ENCODE measurements at regions not wholly inside any gene's neighbourhood (a gene's known extent, or its start where the extent isn't known, plus 50 kb on each side); places are given as distances from the start of the nearest gene placed in this dataset.

DNA sequence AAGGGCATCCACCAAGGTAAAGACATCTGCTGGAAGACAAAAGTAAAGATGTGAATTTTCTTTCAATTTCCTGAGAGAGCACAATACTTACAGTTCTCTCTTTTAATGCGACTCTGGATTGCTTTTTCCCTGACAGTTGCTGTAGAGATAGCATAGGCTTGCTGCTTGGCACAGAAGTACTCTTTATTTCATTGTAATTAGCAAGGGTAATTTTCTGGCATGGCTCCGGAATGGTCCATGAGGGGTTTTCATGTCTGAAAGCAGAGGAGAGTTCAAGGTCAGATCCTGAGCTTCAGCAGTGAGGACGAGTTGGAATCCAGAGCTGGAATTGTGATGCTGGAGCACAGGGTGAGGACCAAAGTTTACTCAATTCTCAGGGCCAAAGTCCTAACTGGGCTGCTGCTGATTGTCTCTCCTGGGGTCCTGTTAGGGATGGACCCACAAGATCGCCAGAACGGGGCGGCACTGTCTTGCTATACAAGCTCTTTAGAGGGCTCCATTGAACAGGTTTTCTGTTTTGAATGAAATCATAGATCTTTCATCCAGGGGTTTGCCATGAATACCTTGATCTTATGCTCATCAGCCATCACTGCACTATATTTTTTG is 190.0 kb upstream of the MKI67 start:
- DNase-seq (ENCODE audit: low read depth in 2 of 2), result no peak

DNA sequence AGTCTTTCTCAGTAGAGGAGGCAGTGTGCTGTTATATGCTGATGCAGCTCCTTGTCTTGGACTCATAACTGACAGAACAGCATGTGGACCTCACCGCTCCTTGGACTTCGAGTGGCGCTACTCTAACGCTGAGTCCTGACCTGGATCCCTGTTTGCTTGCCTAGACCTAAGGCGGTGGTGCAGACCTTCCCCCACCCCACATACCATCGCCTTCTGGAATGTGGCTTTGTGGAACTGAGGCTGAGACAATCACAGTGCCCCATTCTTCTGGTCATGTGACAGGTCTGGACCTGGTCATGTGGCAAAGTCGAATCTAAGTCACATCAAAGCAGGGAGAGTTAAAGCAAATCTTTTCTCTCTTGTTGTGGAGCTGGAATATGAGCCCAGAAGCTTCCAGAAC is 190.7 kb upstream of the MKI67 start:
- DNase-seq (ENCODE audit: low read depth in 2 of 2), result no peak

DNA sequence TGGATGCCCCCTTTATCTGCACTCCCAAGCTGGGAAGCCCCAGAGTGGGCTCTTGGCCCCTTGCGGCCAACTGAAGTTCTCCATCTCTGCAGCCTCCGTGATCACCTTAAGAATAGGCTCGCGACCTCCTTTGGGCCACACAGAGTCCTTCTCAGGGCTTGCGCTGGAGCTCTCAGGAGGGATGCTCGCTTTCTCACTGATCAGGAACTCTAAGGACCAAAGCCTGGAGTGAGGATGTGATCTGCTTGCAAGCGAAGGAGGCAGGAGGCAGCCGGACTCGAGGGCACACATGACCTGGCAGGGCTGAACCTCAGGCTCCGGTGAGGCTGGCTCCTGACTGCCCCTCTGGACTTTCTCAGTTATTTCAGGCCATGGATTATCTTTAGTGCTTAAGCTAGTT is 192.1 kb upstream of the MKI67 start:
- no peak for DNase-seq (ENCODE audit: low read depth in 2 of 2)

DNA sequence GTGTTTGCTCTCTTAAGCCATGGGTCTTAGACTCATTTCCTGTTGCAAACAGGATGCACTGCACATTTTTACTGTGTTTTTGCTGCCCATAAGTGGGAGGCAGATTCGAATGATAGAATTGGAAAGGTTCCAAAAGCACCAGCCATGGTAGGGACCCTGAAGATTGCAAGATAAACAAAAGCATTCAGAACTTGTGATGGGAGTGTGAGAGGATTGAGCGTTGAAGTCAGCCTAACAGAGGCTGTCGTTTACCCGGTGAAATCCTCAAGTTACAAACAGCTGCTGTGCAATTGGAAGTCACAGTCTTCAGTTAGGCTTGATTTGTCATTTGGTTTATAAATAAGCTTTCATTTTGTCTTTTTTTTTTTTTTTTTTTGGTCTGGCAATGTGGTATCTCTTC is 192.7 kb upstream of the MKI67 start:
- DNase-seq (ENCODE audit: low read depth in 2 of 2), result no peak

DNA sequence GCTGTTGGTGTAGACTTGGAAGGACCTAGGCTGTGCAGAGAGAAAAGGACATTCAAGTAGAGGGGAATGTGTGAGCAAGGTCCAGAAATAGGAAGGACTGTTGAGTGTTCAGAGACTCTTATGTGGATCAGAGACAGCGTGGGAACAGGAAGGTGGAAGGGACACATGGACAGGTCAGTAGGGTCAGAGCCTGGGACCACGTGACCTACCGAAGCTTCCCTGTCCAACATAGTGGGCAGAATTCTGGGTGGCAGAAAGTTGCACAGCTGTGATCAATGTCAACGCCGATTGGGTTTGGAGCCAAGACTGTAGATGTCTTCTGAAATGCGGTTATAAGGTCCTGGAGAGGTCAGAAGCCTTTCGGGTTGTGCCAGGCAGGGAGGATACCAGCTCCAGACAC is 195.9 kb upstream of the MKI67 start:
- no peak for DNase-seq (ENCODE audit: low read depth in 2 of 2)

DNA sequence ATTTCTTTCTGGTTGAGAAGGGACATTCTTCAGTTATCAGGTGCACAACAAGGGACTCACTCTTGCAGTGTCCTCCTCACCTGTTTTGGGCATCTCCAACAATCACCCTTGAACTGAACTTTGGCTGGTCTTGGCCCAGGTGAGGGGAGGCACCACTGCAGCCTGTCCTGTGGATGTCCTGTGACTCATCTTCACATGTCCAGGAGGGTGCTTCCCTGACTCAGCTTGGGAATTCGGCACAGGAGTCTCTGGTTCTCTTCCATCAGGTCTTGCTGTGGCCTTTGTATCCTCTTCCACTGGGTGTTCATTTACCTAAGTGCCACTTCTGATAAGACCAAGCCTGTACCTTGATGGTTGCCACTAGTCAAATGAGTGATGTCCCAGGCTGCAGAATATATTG is 196.7 kb upstream of the MKI67 start:
- no peak for DNase-seq (ENCODE audit: low read depth in 2 of 2)

DNA sequence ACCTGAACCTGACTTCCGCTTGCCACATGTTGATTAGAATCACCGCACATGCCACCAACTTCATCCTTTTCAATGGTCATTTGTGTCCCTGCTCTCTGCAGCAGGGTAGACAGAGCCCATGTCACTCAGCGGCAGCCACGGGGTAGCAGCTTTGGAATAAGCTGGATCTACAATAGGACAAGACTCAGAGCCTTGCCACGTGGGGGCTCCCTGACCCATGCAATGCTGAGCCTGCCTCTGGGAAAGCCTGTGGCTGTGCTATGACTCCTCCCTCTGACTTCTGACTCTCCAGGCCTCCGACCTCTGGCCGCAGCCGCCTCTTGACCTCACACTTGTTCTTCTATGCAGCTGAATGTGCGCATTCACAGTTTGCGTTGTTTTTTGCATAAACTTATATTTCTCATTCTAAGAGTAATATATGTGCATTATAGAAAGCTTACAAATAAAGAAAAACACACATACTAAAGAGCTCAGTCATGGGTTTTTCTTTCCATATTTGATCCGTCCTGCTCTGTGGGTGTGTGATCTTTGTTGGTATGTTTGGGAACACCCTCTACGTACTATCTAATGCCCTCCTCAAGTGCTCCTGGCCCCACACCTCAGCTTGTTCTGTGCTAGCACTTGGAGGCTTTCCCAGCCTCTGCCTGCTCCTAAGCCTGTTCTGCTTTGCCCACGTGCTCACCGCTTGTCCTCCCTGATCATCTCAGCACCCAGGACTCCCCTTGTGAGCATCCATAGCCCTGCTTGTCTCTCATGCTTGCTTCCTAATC is 198.0 kb upstream of the MKI67 start:
- no peak for DNase-seq (ENCODE audit: low read depth in 2 of 2)

DNA sequence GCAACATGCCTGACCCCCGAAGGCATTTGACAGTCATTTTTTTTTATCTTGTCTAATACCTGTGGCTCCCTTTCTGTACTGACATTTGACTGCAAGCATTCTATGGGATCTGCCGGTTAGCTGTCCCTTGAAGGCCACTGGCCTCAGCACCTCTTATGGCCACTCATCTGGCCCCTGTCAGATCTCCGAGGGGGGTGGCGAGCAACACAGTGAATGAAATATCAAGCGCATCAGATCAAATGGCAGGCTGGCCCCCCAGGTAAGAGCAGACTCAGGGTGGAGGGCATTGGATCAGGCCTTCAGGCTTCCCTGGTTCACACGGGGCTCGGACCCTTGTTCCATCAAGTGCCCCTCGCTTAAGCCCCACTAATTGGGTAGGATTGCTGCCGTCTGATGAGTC is 199.6 kb upstream of the MKI67 start:
- DNase-seq (ENCODE audit: low read depth in 2 of 2), result no peak

DNA sequence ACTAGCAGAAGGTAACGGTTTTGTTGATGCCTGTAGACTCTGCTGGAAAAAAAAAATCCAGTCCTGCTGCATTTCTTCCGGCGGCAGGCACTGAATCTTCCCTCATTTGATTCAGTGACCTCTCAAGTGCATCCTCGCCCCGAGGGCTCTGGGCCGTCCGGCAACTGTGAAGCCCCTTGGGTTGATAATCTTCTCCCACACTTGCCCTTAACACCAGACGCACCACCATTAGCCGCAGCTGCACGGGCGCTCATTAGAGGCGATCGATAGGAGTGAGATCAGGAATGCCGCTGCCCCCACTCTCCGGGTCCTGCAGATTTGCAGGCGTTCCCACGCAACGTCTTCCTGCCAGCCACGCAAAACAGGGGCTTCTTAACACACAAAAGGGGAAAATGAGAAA is 200.0 kb upstream of the MKI67 start:
- no peak for DNase-seq (ENCODE audit: low read depth in 2 of 2)

DNA sequence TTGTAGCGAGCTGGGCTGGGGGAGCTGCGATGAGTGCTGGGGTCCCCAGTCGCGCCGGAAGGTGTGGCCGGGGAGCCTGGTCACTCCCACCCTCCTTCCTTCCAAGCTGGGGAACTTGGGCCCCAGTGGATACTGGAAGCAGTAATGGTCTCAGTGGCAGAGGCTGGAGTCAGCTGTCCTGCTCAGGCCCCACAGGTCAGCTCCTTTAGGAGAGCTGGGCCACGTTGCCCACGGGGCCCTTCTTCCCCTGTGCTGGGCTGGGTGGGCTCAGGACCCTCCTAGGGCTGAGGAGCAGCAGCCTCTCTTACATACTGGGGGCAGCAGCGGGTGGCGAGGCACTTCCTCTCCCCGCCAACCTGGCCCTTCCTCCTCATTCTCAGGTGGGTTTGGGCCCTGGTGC is 200.6 kb upstream of the MKI67 start:
- no peak for DNase-seq (ENCODE audit: low read depth in 2 of 2)

DNA sequence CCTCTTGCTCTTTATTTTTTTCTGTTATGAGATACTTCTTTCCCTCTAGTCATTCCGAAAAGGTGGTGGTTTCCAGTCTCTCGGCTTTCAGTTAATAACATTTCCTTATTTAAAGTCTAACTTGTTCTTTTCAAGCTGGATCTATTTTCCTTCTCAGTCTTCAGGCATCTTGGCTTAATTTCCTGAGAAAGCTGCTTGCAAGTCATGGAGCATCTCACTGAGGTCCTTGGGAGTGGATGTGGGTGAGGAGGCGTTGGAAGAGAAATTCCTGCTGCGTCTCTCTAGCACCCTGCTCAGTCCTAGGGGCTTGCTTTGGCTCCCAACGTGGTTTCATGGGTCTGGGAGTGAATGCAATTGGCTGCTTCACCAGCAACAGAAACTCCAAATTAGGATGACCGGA is 210.2 kb upstream of the MKI67 start:
- no peak for DNase-seq (ENCODE audit: low read depth in 2 of 2)

DNA sequence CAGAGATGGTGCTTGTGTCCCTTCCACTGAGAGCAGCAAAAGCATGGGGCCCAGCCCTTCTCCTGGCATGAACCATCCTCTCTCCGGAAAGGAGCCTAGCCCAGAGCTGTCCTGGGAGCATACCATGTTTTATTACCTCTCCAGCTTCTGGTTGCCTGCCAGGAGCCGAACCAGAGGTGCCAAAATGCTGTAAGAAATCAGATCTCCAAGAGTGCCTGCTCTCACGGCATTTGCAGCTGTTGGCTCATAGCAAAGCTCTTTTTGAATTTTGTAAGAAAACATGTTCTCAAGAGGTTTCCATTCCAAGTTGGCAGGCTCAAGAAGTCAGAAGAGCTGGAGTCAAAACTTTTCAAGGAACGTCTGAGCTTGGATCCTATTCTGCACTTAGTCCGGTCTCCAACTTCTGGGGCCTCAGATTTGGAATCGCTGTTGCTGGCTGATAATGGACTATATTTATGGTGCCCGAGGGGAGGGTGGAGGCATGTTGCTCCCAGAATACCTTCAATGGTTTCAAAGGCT is 211.7 kb upstream of the MKI67 start:
- no peak for DNase-seq (ENCODE audit: low read depth in 2 of 2)

DNA sequence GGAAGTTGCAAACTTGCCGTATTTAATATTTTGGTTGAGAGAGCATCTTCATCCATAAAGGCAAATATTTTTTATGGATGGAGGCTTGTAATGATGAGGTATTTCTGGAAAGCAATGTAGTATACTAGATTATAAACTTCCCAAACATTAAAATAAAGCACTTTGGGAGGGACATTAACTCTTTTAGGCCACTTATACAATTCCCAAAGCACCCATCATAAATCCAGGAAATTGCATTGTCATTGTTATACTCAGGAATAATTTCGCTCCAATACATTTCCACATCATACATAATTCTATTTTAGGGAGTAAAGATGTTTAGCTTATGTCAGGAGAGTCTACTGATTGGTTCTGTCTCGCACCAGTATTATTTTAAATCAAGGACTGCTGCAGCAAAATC is 212.7 kb upstream of the MKI67 start:
- no peak for DNase-seq (ENCODE audit: low read depth in 2 of 2)

DNA sequence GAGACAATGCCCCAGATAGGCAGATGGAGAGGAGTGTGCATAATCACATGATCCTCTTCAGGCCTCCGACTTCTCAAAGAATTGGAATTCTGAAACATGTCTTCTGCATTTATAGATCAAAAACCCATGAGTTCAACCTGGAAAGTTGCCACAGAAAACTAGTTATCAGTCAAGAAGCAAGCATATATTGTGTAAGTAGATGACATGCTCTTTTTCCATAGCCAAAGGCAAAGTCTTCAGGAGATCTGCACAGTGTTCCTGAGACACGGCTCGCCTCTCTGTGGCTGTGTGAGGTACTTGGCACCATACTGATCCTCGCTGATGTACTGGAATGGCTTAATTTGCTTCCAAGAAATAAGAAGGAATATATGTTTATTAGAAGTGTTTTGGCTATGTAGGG is 213.5 kb upstream of the MKI67 start:
- DNase-seq (ENCODE audit: low read depth in 2 of 2), result no peak

DNA sequence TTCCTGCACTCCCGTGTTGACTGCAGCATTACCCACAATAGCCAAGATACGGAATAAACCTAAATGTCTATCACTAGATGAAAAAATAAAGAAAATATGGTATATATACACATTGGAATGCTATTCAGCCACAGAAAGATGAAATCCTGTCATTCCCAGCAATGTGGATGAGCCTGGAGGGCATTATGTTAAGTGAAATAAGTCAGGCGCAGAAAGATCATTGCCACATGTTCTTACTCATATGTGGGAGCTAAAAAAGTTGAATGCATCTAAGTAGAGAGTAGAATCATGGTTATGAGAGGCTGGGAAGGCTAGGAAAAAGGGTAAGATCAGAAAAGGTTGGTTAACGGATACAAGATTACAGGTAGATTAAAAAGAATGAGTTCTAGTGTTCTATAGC is 219.1 kb upstream of the MKI67 start:
- DNase-seq (ENCODE audit: low read depth in 2 of 2), result no peak

DNA sequence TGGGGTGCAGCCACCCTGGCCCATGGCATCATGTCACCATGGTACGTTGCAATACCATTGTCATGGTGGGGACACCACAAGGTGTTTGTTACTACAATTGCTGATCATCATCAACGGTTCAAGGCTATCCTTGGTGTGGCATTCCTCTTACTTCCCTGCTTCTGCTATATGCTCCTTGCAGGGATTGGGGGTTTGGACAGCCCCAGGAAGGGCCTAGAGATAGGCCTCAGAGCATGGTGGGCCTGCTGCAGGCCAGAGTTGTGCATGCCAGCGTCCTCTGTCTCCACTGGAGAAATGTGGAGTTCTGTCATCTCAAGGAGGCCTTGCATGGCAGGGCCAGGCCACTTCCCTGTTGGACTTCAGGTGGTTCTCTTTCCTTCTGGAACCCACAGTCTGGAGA is 234.6 kb upstream of the MKI67 start:
- DNase-seq (ENCODE audit: low read depth in 2 of 2), result no peak

DNA sequence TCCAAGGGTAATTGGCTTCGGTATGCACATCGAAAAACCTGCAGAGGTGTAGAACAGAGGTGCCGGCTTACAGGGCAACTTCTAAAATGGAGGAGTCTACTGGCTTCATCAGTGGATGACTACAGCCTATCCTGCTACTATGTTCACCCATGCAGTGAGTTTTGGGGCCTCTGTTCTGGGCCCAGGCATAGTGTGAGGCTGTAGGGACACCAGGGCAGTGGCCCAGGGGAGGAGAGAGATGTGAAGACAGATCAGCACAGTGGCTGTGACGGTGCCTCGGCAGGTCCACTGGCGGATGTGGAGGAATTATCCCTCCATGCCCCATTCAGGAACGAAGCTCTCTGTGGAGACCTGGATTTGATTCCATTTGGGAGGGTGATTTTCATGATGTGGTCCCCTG is 235.3 kb upstream of the MKI67 start:
- no peak for DNase-seq (ENCODE audit: low read depth in 2 of 2)

DNA sequence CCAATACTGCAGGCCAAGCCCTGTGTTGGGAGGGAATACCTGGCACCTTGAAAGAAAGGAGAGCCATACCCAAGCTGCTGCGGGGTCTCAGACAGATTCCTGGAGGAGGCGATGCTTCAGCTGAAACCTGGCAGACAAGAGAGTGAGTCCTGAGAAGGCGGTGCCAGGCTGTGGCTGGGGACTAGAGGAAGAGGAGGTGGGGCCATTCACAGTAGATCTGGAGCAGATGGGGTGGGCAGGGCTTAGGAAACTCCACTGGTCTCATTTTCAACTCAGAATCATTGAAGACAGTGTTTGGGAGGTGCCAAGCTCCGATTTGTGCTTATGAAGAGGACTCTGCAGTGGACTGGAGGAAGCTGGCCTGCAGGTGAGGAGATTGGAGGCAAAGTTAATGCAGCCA is 236.3 kb upstream of the MKI67 start:
- DNase-seq (ENCODE audit: low read depth in 2 of 2), result no peak

DNA sequence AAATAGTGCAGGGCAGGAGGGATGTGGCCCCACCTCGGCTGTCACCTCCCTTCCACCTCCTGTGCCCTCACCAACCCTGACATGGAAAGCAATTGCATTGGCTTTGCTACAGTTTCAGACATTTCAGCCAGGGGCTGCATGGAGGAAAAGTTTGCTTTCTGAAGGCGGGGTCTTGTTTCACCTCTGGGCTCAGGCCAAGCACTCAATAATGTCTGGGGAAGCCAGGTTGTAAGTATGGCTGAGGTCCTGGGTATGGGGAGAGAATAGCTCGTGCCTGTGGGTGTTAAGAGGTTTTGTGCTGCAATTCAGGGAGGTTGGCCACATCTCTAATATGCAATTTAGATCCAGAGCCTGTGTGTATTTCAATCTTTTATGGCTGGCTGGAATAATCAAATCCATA is 238.4 kb upstream of the MKI67 start:
- DNase-seq (ENCODE audit: low read depth in 2 of 2), result no peak

DNA sequence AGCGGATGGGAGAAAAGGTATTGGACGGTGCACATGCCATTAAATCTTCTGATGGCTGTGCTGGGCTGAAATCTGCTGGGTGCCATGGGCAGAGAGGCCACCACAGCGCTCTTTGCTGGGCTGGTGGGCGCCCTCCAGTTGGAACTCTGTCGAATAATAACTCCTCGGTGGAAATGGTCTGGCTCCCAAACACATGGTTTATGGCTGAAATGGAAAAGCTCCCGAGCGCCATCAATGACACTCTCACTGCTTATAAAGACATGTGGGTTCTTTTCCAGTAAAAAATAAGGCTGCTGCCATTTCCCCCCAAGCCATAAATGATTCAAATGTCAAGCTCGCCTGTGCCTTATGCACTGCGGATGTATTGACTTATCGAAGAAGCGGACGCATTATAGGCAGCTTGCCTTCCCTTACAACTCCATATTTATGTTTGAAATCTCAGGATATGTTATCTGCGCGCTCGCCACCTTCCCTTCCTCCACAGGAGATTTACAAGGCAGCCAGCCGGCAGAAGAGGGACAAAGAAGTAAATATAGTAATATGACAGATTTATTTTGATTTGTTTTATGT is 239.0 kb upstream of the MKI67 start:
- no peak for DNase-seq (ENCODE audit: low read depth in 2 of 2)

DNA sequence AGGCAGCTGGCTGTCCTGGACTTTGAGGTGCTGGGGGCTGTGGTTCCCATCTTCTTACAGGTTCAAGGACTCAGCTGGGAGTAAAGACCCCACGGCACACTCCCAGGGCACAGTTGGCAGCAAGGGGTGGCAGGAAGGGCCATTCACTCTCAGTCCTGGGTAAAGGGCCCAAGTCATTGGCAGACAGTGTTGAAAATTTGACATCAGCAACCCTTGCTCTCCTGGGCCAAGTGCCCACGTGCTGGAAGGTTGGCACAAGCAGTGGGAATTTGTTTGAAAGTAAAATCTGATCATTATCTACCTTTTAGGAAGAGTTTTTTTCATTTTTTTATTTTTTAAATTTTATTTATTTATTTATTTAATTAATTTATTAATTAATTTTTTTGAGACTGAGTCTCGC is 241.6 kb upstream of the MKI67 start:
- DNase-seq (ENCODE audit: low read depth in 2 of 2), result no peak

DNA sequence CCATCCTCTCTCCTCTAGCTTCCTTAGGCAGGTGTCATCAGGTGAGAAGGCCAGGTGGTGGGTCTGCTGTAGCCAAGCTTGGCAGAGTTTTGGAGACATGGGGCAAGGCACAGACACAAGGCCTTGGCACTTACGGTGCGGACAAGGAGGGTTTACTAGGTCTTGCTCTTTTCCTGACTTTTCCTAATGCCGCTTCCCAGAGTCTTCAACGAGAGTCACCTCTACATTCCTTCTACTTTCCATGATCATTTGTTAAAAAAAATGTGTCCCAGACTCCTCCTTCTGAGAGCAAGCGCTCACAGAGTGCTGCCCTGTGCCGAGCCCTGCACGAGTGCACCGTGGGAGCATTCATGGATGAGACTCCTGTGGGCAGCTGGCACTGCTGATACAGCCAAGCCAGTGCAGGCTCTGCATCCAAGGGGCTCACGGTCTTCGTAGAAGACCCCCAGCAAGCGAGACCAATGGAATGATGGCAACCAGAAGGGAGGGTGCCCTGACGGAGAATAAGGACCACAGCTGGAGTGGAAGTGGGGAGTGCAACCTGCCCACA is 243.0 kb upstream of the MKI67 start:
- DNase-seq (ENCODE audit: low read depth in 2 of 2), result no peak

Data from stimulated activated CD4-positive, alpha-beta T cell treated with anti-CD3 and anti-CD28 coated beads, Interleukin-4, amount 100 ng/mL, for 48 hours (primary cell).